Medulla oblongata (tissue), 1 donor: ENCODE measurements at regions not wholly inside any gene's neighbourhood (a gene's known extent, or its start where the extent isn't known, plus 50 kb on each side); places are given as distances from the start of the nearest gene placed in this dataset.

Source experiments
- DNase-seq: peaks from one replicate; pipeline ENCODE4 v3.0.0-alpha.2; 2015; ENCODE audit errors: extremely low spot score

DNA sequence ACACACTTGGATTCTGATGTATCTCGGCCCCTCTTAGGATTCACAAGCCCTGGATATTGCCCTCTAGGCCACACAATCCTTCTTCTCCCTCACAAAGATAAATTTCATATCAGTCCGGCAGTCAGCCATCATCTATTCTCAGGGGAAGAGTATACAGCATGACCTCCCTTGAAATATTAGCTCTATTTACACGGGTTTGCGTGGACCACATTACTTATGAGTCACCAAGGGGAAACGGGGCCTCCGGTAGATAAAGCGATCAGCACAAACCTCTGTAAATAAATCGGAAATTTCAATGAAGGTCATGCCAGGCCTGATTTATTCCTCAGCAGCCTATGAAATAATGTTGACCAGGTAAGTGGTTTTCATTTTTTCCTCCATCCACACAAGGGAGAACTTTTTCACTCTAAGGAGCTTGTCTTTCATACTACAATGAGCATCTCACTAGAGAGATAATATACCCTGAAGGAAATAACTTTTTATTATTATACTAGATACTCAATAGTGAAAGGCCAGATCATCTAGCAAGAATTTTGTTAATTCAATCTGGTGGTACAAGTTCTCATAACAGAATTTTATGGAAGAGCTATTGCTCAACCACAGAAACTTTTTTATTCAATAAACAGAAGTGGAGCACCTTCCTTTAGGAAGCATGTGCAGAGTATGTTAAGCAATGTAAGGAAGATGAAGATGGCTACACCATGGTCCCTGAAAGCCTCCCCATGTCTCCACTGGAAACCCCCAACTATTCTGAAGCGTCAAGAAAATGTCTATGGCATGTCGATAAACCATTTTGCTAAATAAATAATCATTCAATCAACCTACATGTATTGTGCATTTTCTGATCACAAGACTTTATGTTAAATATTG is 125.2 kb upstream of the PIK3C3 start:
- no peak for DNase-seq

- no peak for DNase-seq
These were observed 126.9 kb upstream of the PIK3C3 start for GRCh38 chr18:41828137-41828536.

DNA sequence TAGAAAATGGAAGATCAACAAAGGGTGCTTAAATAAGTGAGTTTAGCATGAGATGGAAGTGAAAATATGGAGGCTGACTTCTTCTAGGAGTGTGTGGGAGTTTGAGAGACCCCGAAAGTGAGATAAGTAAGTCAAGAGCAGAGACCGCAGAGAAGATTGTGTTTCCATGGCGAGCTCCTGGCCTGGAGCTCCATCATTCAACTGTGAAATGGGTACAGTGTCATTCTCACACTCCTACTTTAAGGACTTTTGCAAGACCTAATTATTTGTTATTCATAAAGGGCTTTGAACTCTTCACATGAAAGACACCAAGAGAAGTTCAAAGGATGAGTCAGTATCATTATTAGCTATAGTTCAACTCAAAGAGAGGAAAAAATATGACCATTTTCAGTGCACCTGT is 134.2 kb upstream of the PIK3C3 start:
- DNase-seq, result no peak

DNA sequence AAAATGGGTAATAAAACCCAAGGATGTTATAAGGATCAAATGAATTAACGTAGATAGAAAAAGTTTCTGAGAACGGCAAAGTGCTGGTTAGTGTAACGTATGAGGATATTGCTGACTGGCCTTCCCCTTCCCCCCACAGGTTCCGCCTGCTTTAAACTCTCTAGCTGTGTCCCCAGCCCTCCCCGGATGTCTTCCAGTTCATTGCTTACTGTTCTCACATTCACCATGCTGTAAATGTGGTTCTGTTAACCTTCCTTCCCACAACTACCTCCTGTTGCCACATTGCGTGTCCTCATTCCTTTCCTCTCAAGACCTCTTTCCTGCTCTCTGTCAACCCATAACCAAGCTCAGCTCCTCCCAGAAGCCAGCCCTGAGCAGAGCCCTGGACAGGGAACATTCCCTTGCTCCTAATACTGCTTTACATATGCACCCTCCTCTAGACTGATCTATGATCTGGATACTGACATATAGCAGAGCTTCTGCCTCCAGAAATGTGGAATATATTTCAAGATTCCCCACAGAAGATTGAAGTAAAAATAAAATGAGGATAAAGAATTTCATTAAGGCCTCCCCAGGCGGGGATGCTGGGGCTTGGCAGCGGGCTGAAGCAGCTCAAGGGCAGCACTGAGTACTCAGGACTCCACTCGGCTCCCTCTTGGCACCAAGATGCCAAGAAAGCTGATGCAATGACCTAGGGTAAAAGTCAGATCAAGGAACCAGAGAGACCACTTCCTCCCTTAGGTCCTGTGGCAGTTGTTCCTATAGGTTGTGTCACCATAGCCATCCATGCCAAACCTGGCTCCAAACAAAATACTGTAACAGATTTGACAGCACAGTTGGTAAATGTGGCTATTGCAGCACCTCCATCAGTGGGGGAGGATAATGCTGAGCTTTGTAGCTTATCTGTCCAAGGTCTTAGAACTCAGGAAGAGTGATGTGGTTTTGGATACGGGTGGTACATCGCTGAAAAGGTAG is 136.4 kb upstream of the PIK3C3 start:
- no peak for DNase-seq

DNA sequence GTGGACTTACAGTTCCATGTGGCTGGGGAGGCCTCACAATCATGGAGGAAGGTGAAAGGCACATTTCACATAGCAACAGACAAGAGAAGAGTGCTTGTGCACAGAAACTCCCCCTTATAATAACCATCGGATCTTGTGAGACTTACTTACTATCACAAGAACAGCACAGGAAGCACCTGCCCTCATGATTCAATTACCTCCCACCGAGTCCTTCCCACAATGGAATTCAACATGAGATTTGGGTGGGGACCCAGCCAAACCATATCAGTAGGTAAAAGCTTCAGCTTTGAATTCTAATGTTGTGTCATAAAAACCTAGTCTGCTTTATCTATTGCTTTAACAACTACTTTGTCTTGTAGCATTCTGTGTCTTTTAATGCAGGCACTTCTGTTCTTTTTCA is 140.4 kb upstream of the PIK3C3 start:
- no peak for DNase-seq

GRCh38 chr18:41809652-41810051 is 145.4 kb upstream of the PIK3C3 start:
- DNase-seq, result no peak

- no peak for DNase-seq
These were observed 149.7 kb upstream of the PIK3C3 start for GRCh38 chr18:41805341-41805740.

DNA sequence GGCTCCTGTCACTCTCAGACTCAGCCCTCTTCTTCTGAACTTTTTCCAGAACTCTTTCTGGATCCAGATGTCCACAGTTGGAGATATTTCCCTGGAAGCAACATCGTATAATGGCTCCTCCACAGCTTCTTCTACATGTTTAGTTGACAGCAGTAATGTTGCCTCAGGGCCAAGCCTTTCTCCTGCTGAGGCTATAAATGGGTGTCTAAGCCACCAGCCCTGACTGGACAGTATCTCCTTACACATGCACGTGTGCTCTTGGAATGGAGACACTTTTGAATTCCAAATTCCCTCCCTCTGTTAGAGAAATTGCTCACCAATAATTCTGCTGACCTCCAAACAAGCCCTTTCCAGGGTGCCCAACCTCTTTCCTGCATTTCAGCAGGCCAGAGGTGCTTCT is 156.2 kb upstream of the PIK3C3 start:
- DNase-seq, result no peak

GRCh38 chr18:41790687-41791086 is 164.3 kb upstream of the PIK3C3 start:
- DNase-seq, result no peak

DNA sequence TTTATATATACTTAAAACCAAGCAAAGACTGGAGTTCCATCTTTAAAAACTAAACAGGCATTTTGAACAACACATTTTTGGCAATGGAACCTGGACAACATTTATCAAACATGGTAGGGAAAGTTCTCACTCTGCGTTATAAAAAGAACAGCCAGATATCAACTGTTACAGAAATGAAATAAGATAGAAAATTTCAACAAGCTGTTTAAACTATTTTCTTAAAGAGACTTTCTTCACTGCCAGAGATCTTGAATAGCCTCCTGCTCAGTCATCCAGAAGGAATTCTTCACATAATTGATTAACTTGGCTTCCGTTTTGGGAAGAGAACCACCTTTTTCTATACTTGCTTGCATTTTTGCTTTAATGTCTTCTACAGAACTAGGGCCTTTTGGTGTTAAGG is 166.0 kb upstream of the PIK3C3 start:
- DNase-seq, result no peak

DNA sequence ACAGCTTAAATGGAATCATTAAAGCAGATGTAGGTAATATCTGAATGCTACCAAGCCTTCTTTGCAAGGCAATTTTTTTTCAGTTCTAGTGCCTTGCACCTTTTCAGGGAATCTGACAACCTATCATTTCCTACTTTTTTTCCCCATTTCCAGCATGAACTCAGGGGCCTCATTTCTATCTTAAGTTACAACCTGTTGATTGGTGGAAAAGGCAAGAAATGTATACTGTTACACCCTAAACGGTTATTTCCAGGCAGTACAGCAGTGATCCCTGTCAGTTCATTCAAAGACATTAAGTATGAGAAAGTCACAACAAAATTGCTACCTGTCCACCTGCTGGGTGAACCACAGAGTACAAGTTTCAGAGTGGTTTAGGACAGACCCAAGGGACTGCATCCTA is 171.2 kb upstream of the PIK3C3 start:
- DNase-seq, result no peak

DNA sequence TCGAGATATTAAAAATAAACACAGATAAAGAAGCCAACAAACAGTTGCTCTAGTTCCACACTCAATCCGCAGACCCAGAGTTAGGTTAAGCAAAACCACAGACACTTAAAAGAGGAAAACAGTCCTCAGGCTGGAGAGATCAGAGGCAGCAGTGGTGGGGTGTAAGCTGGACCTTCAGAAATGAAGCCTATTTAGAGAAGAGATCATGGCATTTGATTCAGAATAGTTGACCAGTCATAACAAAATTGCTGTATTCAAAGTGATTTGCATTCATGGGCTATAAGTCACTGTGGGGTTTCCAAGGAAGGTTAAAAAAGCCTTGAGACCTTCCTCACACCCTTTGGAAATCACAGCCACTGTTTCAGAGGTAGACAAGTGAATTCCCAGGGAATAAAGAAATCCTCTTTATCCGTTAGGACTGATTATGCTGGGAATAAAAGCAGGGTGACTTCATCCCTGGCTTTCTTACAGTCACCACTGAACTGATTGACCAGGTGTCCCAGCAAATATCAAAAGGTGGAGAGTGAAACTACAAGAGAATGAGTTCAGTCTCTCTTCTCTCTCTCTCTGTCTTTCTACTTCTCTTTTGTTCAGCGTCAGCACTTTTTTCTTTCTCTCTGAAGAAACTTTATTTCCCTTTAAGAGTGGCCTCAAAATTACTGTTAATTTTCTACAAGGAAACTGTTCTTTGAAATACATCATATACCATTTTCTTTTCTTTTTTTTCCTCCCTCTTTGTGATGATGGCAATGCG is 171.8 kb upstream of the PIK3C3 start:
- no peak for DNase-seq

GRCh38 chr18:41771973-41772372 is 183.1 kb upstream of the PIK3C3 start:
- DNase-seq, result no peak

DNA sequence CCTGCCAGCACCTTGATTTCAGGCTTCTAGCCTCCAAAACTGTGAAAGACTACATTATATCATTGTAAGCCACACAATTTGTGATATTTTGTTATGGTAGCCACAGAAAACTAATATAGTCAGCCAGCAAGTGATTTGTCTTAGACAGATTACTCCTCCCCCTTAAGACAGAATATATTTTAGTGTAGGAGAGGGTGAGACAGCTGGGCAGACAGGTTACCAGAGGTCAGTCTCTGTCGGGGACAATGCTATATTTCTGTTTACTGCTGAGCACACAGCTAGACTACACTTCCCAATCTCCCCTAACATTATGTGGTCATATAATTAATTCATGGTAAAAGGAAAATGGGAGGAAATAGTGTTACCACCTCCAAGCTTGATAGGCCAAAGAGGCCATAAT is 185.8 kb upstream of the PIK3C3 start:
- DNase-seq, result no peak

DNA sequence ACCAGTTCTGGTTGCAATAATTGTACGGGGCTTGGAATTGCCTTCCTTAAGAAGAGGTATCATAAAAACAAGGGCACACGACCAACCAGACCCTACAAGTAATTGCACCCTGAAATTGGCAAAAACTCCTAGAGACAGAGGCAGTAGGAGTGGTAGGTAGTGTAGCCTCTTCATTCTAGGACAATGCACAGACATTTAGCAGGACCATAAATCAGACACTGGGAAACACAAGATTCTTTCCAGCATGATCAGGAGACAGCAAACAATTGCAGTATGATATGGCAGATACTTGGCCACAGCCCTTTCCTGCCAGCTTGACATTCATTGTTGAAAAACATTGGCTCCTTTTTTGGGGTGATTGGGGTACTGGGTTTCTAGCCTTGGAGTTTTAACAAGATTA is 186.6 kb upstream of the PIK3C3 start:
- no peak for DNase-seq

- DNase-seq, result peak; percentile 13
These were observed 187.1 kb upstream of the PIK3C3 start for GRCh38 chr18:41767960-41768359.

- DNase-seq, result no peak
These were observed 189.6 kb upstream of the PIK3C3 start for GRCh38 chr18:41765460-41765859.

DNA sequence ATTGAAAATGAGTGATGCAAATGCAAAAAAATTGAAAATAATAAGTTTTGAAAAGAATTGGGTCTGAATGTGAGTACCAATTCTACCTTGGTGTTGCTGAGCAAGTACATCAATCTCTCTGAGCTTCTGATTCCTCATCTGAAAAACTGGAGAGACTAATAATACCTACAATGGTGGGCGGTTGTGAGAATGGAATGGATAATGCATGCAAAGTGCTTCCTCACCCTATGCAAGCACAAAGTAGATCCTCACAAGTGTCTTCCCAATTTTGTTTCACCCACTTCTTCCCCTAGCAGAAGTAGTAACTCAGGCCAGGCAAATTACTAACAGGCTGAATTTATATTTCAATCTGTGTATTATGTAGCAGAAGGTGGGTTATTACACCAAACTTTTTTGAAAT is 191.7 kb upstream of the PIK3C3 start:
- DNase-seq, result no peak

GRCh38 chr18:41761333-41762018 is 193.6 kb upstream of the PIK3C3 start:
- DNase-seq, result no peak

GRCh38 chr18:41758534-41758933 is 196.5 kb upstream of the PIK3C3 start:
- DNase-seq, result no peak

DNA sequence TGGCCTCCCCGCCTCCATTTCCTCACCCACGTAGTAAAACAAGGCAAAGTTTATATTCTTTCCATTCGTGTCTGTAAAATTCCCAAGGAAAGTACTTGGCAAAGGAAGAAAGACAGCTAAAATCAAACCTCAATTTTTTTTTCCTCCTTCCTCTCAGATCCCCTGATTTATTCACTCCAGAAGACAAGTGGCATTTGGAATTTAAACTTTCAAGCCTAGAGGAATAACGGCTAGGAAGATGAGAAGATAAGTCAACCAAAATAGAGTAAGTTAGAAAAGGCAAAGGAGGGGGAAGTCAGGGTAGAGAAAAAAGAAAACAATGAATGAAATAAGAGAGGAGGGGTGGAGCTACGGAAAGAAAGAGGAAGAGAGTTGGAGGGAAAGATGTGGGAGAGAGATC is 198.9 kb upstream of the PIK3C3 start:
- no peak for DNase-seq
